22Rv1 (cell line): ENCODE measurements at regions not wholly inside any gene's neighbourhood (a gene's known extent, or its start where the extent isn't known, plus 50 kb on each side); places are given as distances from the start of the nearest gene placed in this dataset.

Experiments used
- ZFX ChIP-seq: fragments of 450-650 bp; IDR thresholded peaks from 2 replicates; pipeline ENCODE4 v1.6.1; 2017; ENCODE audit warnings: antibody characterized with exemption, borderline replicate concordance
- TF ChIP-seq, protein P1 (sequence below): fragments of 450-650 bp; IDR thresholded peaks from 2 replicates; pipeline ENCODE4 v1.5.1; 2017; ENCODE audit warnings: mild to moderate bottlenecking

- TF ChIP-seq, protein P1, sequence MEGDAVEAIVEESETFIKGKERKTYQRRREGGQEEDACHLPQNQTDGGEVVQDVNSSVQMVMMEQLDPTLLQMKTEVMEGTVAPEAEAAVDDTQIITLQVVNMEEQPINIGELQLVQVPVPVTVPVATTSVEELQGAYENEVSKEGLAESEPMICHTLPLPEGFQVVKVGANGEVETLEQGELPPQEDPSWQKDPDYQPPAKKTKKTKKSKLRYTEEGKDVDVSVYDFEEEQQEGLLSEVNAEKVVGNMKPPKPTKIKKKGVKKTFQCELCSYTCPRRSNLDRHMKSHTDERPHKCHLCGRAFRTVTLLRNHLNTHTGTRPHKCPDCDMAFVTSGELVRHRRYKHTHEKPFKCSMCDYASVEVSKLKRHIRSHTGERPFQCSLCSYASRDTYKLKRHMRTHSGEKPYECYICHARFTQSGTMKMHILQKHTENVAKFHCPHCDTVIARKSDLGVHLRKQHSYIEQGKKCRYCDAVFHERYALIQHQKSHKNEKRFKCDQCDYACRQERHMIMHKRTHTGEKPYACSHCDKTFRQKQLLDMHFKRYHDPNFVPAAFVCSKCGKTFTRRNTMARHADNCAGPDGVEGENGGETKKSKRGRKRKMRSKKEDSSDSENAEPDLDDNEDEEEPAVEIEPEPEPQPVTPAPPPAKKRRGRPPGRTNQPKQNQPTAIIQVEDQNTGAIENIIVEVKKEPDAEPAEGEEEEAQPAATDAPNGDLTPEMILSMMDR, result no peak
- TF ChIP-seq ZFX, result no peak
These were observed 916.5 kb downstream of the NLGN4Y start for GRCh38 chrY:15440696-15441408.
